ENCODE measurements at regions not wholly inside any gene's neighbourhood (a gene's known extent, or its start where the extent isn't known, plus 50 kb on each side); places are given as distances from the start of the nearest gene placed in this dataset.

GRCh38 chr4:1492651-1493539, 86.7 kb upstream of the NKX1-1 start:
- no peak for DNase-seq

- no peak for DNase-seq
These were observed 85.9 kb upstream of the NKX1-1 start for GRCh38 chr4:1492142-1492457.

- DNase-seq: no peak
These were observed 85.3 kb upstream of the NKX1-1 start for GRCh38 chr4:1491328-1492141.

- no peak for DNase-seq
These were observed 84.5 kb upstream of the NKX1-1 start for GRCh38 chr4:1490654-1491327.

- no peak for DNase-seq
These were observed 83.9 kb upstream of the NKX1-1 start for GRCh38 chr4:1490011-1490653.

GRCh38 chr4:1489639-1489995, 83.4 kb upstream of the NKX1-1 start:
- no peak for DNase-seq

- no peak for DNase-seq
These were observed 82.8 kb upstream of the NKX1-1 start for GRCh38 chr4:1488831-1489638.

- no peak for DNase-seq
These were observed 82.1 kb upstream of the NKX1-1 start for GRCh38 chr4:1488357-1488756.

GRCh38 chr4:1487761-1488160, 81.5 kb upstream of the NKX1-1 start:
- no peak for DNase-seq

GRCh38 chr4:1487106-1487505, 80.9 kb upstream of the NKX1-1 start:
- DNase-seq: no peak

GRCh38 chr4:1485280-1485679, 79.0 kb upstream of the NKX1-1 start:
- no peak for DNase-seq

GRCh38 chr4:1480720-1481119, 74.5 kb upstream of the NKX1-1 start:
- no peak for DNase-seq

- DNase-seq: no peak
These were observed 73.2 kb upstream of the NKX1-1 start for GRCh38 chr4:1479454-1479853.

GRCh38 chr4:1478766-1479355, 72.6 kb upstream of the NKX1-1 start:
- DNase-seq: no peak

- no peak for DNase-seq
These were observed 71.0 kb upstream of the NKX1-1 start for GRCh38 chr4:1477045-1477840.

GRCh38 chr4:1476140-1476513, 69.9 kb upstream of the NKX1-1 start:
- no peak for DNase-seq

- DNase-seq: no peak
These were observed 69.3 kb upstream of the NKX1-1 start for GRCh38 chr4:1475277-1476139.

- no peak for DNase-seq
These were observed 68.2 kb upstream of the NKX1-1 start for GRCh38 chr4:1474126-1475090.

GRCh38 chr4:1473718-1474117, 67.5 kb upstream of the NKX1-1 start:
- DNase-seq: no peak

Measured in amniotic stem cell (primary cell).